ENCODE measurements at regions not wholly inside any gene's neighbourhood (a gene's known extent, or its start where the extent isn't known, plus 50 kb on each side); places are given as distances from the start of the nearest gene placed in this dataset.
A peak's percentile ranks its signal among the peaks of the same experiment; 100 is the strongest.

DNA sequence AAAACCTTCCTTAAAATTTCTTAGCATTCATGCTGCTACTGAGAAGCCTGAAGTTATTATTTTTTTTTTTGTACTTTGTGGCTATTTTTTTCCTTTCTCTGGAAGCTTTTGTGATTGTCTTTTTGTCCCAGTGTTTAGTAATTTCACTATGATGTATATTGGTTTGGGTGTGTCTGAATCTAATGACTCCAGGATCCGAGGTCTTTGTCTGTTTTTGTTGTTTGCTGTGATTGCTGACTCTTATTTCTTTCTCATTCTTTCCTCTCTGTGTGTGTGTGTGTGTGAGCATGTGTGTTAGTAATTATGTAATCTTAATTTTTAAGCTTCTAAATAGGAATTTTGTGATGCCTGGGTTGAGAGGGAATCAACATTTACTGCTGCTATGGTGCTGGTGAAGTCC lies 152.0 kb downstream of the RAP2B start:
- WGBS, 2 donors = 56 to 68% methylated on average over 1 of the region's 1 CpG
- TF ChIP-seq, protein P1, sequence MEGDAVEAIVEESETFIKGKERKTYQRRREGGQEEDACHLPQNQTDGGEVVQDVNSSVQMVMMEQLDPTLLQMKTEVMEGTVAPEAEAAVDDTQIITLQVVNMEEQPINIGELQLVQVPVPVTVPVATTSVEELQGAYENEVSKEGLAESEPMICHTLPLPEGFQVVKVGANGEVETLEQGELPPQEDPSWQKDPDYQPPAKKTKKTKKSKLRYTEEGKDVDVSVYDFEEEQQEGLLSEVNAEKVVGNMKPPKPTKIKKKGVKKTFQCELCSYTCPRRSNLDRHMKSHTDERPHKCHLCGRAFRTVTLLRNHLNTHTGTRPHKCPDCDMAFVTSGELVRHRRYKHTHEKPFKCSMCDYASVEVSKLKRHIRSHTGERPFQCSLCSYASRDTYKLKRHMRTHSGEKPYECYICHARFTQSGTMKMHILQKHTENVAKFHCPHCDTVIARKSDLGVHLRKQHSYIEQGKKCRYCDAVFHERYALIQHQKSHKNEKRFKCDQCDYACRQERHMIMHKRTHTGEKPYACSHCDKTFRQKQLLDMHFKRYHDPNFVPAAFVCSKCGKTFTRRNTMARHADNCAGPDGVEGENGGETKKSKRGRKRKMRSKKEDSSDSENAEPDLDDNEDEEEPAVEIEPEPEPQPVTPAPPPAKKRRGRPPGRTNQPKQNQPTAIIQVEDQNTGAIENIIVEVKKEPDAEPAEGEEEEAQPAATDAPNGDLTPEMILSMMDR (IDR thresholded peaks at IDR 0.05) = no peak
- H3K27me3 ChIP-seq = no peaks in the 10 kb centered on the region
- DNase-seq = no peak
- intact Hi-C loops (cut with DNase I) = no loop called here
- peaks cover 0 to 6% (median 0%) of the 10 kb centered on the region in 11 donors for H3K9me3 ChIP-seq
- no peak for ATAC-seq
- H3K4me3 ChIP-seq = no peak overlapping the region
- no peak overlapping the region for H3K27ac ChIP-seq
- no peaks in the 10 kb centered on the region for H3K36me3 ChIP-seq
- peaks cover 0 to 7% (median 0%) of the 10 kb centered on the region in 9 donors for H3K4me1 ChIP-seq

DNA sequence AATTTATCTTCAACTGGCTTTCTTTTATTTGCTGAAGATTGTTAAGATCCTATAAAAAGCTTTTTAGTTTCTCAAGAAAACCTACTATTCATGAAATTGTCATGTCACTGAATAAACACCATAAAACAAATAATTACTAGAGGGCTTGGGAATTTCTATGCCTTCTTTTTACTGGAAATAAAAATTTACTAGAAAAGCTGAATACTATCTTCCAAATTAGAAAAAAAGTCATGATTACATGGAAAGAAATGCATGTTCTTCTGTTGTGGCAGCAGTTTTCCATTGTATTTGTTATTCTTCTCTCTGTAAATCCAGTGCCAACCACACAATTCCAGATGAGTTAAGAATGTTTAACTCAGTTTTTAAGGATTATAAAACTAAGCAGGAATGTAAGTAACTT lies 153.8 kb downstream of the RAP2B start:
- no peak for ATAC-seq
- TF ChIP-seq, protein P1 (IDR thresholded peaks at IDR 0.05) = no peak

DNA sequence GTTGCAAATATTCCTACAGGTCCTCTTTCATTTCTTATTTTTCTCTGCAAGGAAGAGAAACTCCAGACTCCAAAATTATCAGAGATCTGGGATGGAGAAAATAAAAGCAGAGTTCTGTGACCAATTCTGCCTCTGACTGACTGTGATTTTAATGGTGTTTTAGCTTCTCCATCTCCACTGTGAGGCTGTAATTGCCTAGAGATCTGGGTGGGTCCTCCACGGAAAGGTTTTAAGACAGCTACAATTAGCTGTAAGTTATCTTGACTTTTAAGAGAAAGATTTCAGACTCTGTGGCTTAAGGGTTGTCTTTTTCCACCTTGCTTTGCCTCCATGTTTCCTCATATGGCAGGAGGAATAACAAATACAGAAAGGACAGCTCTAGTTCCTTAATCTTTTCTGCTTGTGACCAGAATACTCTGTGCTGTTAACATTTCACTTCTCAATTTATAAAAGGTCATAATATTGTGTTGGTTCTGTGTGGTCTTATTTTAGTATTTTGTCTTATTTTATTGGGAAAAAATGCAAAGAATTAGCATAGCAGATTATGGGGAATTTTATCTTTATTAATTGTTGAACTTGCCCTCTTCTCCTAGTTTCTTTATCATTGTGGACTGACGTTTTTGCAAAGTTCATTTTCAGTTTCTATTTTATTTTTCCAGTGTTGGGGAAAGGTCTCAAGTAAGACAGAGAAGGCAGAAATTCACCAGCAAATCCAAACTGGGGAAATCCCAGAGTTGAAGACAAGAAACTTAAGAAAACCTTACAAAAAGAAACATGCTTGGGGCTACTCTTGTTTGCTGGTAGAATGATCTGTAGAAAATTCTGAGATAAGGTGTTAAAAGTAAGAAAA lies 157.9 kb downstream of the RAP2B start:
- intact Hi-C loops (cut with DNase I) = no loop called here

More for the DNA sequence above, 153.8 kb downstream of the RAP2B start:
- no peak for DNase-seq
- intact Hi-C loops (cut with DNase I) = no loop called here
- H3K9me3 ChIP-seq = peaks cover 0 to 6% (median 0%) of the 10 kb centered on the region in 11 donors
- H3K27me3 ChIP-seq = no peaks in the 10 kb centered on the region
- peaks cover 0 to 22% (median 0%) of the 10 kb centered on the region in 9 donors for H3K4me1 ChIP-seq
- H3K27ac ChIP-seq = no peak overlapping the region
- H3K4me3 ChIP-seq = no peak overlapping the region
- no peaks in the 10 kb centered on the region for H3K36me3 ChIP-seq

DNA sequence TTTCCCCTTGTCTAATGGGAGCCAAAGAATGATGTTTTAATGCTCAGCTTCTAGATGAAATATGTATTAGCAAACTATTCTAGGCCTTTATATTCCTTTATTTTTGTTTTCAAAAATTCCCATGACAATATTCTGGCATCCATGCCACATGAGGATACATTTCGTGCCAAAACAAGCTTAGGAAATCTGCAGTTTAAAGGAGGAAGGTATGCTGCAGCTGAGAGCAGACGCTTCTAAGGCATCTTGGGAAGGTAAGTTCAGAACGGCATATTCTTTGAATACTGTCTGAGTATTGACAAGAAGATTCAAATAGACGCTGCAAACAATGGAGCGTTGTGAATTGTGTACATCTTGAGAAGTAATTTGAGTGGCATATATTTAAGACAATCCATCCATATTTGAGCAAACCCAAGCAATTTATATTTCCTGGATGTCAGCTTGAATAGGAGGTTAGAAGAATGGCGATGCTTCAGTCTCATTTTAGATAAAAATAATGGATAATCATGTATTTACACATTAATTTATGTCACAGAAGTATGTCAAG lies 158.6 kb downstream of the RAP2B start:
- TF ChIP-seq, protein P1 (IDR thresholded peaks at IDR 0.05) = no peak
- Histone ChIP-seq H3K4me3 (peak overlapping the region in 2 of 10 donors; percentile 16 to 27), H3K27me3 (no peaks in the 10 kb centered on the region), H3K36me3 (no peaks in the 10 kb centered on the region), H3K4me1 (peaks cover 0 to 27% (median 0%) of the 10 kb centered on the region in 9 donors), H3K9me3 (peaks cover 0 to 8% (median 0%) of the 10 kb centered on the region in 11 donors), H3K27ac (peak overlapping the region in 5 of 10 donors; percentile 17 to 76 (median 28))
- peak in 1 of 8 donors; percentile 37 for ATAC-seq
- WGBS, 2 donors = 51 to 71% methylated on average over 6 of the region's 6 CpGs
- intact Hi-C loops (cut with DNase I) = no loop called here
- DNase-seq = no peak

More for the DNA sequence above, 157.9 kb downstream of the RAP2B start:
- Histone ChIP-seq H3K27me3 (no peaks in the 10 kb centered on the region), H3K27ac (peak overlapping the region in 6 of 10 donors; percentile 17 to 76 (median 27)), H3K9me3 (peaks cover 0 to 5% (median 0%) of the 10 kb centered on the region in 11 donors), H3K4me3 (peak overlapping the region in 3 of 10 donors; percentile 3 to 27 (median 16)), H3K4me1 (peaks cover 0 to 27% (median 0%) of the 10 kb centered on the region in 9 donors), H3K36me3 (no peaks in the 10 kb centered on the region)
- DNase-seq (no peak), ATAC-seq (no peak)
- TF ChIP-seq, protein P1 (IDR thresholded peaks at IDR 0.05) = no peak
- 28 to 30% methylated on average over 2 of the region's 2 CpGs for WGBS, 2 donors
